ENCODE measurements at regions not wholly inside any gene's neighbourhood (a gene's known extent, or its start where the extent isn't known, plus 50 kb on each side); places are given as distances from the start of the nearest gene placed in this dataset.

- BruUV-seq (replicated peaks): no TSS peak
- ATAC-seq (no peak), DNase-seq (no peak)
- 0 out of 2 replicates have a peak, but pooled peaks cover 6% of the 10 kb centered on the region for H3K4me1 ChIP-seq (ENCODE audit: insufficient read depth, low read length)
- H3K27ac ChIP-seq (ENCODE audit: low read length): no peak overlapping the region
- no peaks in the 10 kb centered on the region for H3K79me2 ChIP-seq (ENCODE audit: low read length)
- H3K27me3 ChIP-seq (ENCODE audit: low read length): no peaks in the 10 kb centered on the region
- H3K9me2 ChIP-seq (replicated peaks; ENCODE audit: low read length): no peaks in the 10 kb centered on the region
- H3K9me3 ChIP-seq (ENCODE audit: low read length): no peaks in the 10 kb centered on the region
- CTCF ChIA-PET: no interaction called here
- no peak overlapping the region for H3K9ac ChIP-seq (ENCODE audit: low read length)
- H3K4me3 ChIP-seq (ENCODE audit: low read length): no peak overlapping the region
- H3K4me2 ChIP-seq (ENCODE audit: low read length): no peak overlapping the region
- POLR2A ChIA-PET (ENCODE audit: unreplicated experiment): no interaction called here
- TF ChIP-seq EZH2phosphoT487 (IDR thresholded peaks at IDR 0.05; ENCODE audit: borderline replicate concordance, low read length) (no peak), EZH2 (IDR thresholded peaks at IDR 0.05; ENCODE audit: low read length, unreplicated experiment) (no peak), CTCF (conservative IDR thresholded peaks at IDR 0.05; ENCODE audit: low read depth, low read length) (no peak)
- no peaks in the 10 kb centered on the region for H4K20me1 ChIP-seq (ENCODE audit: low read length)
- intact Hi-C loops (cut with micrococcal nuclease): no loop called here
- H3F3A ChIP-seq (ENCODE audit: low read length, unreplicated experiment): no peaks in the 10 kb centered on the region
- H3K36me3 ChIP-seq (ENCODE audit: low read depth, low read length): no peaks in the 10 kb centered on the region
- no peak overlapping the region for H2AFZ ChIP-seq (ENCODE audit: low read length)
These were observed 412.5 kb upstream of the SEMA3C start for GRCh38 chr7:81331061-81332018.

DNA sequence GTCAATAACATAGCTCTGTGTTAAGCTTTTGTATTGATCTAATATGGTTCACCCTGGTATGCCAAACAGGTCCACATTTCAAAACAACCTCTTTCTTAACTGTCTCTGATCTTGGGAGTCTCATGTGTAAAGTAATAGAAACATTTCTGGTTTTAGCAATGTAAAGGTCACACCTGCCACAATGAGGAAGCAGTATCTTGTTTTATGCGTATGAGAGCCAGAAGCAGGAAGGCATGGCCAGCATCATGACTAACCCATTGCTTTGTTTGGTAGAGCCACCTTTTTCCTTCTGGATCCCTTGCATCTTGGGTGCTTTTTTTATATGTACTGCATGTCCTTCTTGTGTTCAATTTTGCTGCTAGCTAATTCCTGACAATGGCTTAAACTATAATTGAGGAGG is 411.3 kb upstream of the SEMA3C start:
- no peak overlapping the region for H3K9ac ChIP-seq (ENCODE audit: low read length)
- H3K9me2 ChIP-seq (replicated peaks; ENCODE audit: low read length): no peaks in the 10 kb centered on the region
- ChIA-PET POLR2A (ENCODE audit: unreplicated experiment) (interaction anchor here (0.7 kb wide), 1 partner anchor 432 kb away, joined by 4 read pairs; no protein-coding TSS in a partner anchor), CTCF (no interaction called here)
- no peaks in the 10 kb centered on the region for H3K36me3 ChIP-seq (ENCODE audit: low read depth, low read length)
- intact Hi-C loops (cut with micrococcal nuclease): no loop called here
- H3K9me3 ChIP-seq (ENCODE audit: low read length): no peaks in the 10 kb centered on the region
- BruUV-seq (replicated peaks): no TSS peak
- no peaks in the 10 kb centered on the region for H3F3A ChIP-seq (ENCODE audit: low read length, unreplicated experiment)
- H3K4me1 ChIP-seq (ENCODE audit: insufficient read depth, low read length): 0 out of 2 replicates have a peak, but pooled peaks cover 6% of the 10 kb centered on the region
- DNase-seq: no peak
- no peak overlapping the region for H3K4me2 ChIP-seq (ENCODE audit: low read length)
- TF ChIP-seq EZH2phosphoT487 (IDR thresholded peaks at IDR 0.05; ENCODE audit: borderline replicate concordance, low read length): no peak
- no peak for TF ChIP-seq EZH2 (IDR thresholded peaks at IDR 0.05; ENCODE audit: low read length, unreplicated experiment)
- no peak for TF ChIP-seq CTCF (conservative IDR thresholded peaks at IDR 0.05; ENCODE audit: low read depth, low read length)
- H3K79me2 ChIP-seq (ENCODE audit: low read length): no peaks in the 10 kb centered on the region
- no peaks in the 10 kb centered on the region for H3K27me3 ChIP-seq (ENCODE audit: low read length)
- no peak for ATAC-seq
- no peak overlapping the region for H2AFZ ChIP-seq (ENCODE audit: low read length)
- H4K20me1 ChIP-seq (ENCODE audit: low read length): no peaks in the 10 kb centered on the region
- H3K27ac ChIP-seq (ENCODE audit: low read length): no peak overlapping the region
- no peak overlapping the region for H3K4me3 ChIP-seq (ENCODE audit: low read length)
